Effector memory CD4-positive, alpha-beta T cell (primary cell): ENCODE measurements at regions not wholly inside any gene's neighbourhood (a gene's known extent, or its start where the extent isn't known, plus 50 kb on each side); places are given as distances from the start of the nearest gene placed in this dataset.
"Not testable (repeated sequence)": the region's sequence is repeated elsewhere in the genome, so short reads cannot be mapped to it uniquely, and the experiment has no call there.

Source experiments
- DNase-seq, 3 donors: peaks; one replicate each; pipeline ENCODE4 v3.0.0-alpha.2; 2020
- H3K27ac ChIP-seq: 2 replicates; pipeline ENCODE4 v1.7.0; 2013; ENCODE audit warnings: mild to moderate bottlenecking, low read length, moderate library complexity; ENCODE audit not compliant: insufficient read depth, poor library complexity, severe bottlenecking
- H3K27me3 ChIP-seq: replicated peaks from 2 replicates; pipeline ENCODE4 v1.7.0; 2013; ENCODE audit warnings: mild to moderate bottlenecking, low read length; ENCODE audit not compliant: insufficient read depth, control insufficient read depth, poor library complexity, severe bottlenecking
- H3K36me3 ChIP-seq: 2 replicates; pipeline ENCODE4 v1.7.0; 2013; ENCODE audit warnings: mild to moderate bottlenecking, low read length, moderate library complexity; ENCODE audit not compliant: control insufficient read depth, insufficient read depth
- H3K4me1 ChIP-seq: 2 replicates; pipeline ENCODE4 v1.7.0; 2013; ENCODE audit warnings: low read length, mild to moderate bottlenecking; ENCODE audit not compliant: control insufficient read depth, insufficient read depth, poor library complexity, severe bottlenecking
- H3K4me3 ChIP-seq: 2 replicates; pipeline ENCODE4 v1.7.0; 2013; ENCODE audit warnings: low read length, low read depth, mild to moderate bottlenecking; ENCODE audit not compliant: insufficient read depth, poor library complexity, severe bottlenecking
- H3K9me3 ChIP-seq: 2 replicates; pipeline ENCODE4 v1.7.0; 2013; ENCODE audit warnings: mild to moderate bottlenecking, low read length, moderate library complexity; ENCODE audit not compliant: control insufficient read depth

DNA sequence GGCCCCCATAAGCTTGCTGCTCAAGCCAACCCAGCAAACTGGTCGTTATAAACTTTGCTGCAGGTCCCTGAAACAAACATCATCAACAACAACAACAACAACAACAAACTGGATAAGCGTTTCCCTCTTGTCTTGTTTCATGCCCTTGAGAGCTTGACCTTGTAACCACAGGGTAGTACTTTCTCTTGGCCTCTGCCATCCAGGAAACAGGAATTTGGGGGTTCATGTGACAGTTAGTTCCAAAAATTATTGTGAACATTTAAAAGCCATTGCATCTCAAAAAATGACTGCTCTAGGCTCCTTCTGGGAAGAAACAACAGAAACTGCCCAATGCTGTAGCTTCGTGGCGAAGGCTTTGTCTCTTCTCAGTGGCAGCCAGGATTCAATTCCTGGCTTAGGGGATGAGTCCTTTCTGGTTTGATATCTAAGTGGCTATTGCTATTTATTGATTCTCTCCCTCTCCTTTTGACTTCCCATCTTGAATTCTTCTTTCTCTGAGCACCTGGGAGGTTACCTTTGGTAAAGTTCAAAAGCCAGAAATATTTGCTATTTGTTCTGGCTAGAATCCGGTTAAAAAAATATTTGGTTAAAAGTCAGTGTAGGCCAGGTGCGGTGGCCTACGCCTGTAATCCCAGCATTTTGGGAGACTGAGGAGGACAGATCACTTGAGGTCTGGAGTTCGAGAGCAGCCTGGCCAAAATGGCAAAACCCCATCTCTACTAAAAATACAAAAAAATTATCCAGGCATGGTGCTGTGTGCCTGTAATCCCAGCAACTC lies 52.0 kb upstream of the CPM start:
- no peak overlapping the region for H3K4me3 ChIP-seq
- DNase-seq: no peak
- H3K4me1 ChIP-seq: no peaks in the 10 kb centered on the region
- H3K9me3 ChIP-seq: no peaks in the 10 kb centered on the region
- H3K27ac ChIP-seq: no peak overlapping the region
- H3K27me3 ChIP-seq: no peaks in the 10 kb centered on the region
- H3K36me3 ChIP-seq: no peaks in the 10 kb centered on the region

GRCh38 chr12:68997526-68997925 lies 64.6 kb upstream of the CPM start:
- H3K27ac ChIP-seq, H3K36me3 ChIP-seq, H3K27me3 ChIP-seq, H3K4me3 ChIP-seq, H3K9me3 ChIP-seq, H3K4me1 ChIP-seq, DNase-seq: not testable (repeated sequence)

DNA sequence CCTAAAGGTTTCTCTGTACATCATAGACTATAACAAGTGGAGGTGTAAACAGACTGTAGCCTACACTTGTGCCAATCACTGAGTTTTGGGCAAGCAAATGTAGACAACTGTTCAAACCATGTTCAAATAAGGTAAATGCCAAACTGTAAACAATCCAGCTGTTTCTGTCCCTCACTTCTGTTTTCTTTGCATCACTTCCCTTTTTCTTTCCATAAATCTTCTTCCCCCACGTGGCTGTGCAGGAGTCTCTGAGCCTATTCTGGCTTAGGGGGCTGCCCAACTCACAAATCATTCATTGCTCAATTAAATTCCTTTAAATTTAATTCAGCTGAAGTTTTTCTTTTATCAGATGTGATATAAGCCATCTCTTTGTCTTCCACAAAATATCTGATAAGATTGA lies 65.1 kb upstream of the CPM start:
- no peak overlapping the region for H3K27ac ChIP-seq
- no peaks in the 10 kb centered on the region for H3K27me3 ChIP-seq
- no peak overlapping the region for H3K4me3 ChIP-seq
- no peaks in the 10 kb centered on the region for H3K9me3 ChIP-seq
- DNase-seq: no peak
- no peaks in the 10 kb centered on the region for H3K36me3 ChIP-seq
- no peaks in the 10 kb centered on the region for H3K4me1 ChIP-seq

- Histone ChIP-seq H3K27ac (no peak overlapping the region), H3K4me3 (no peak overlapping the region)
These were observed 67.1 kb upstream of the CPM start for GRCh38 chr12:69000074-69000473.

GRCh38 chr12:69000540-69001243 lies 67.7 kb upstream of the CPM start:
- Histone ChIP-seq H3K4me1 (no peaks in the 10 kb centered on the region), H3K9me3 (no peaks in the 10 kb centered on the region), H3K27me3 (no peaks in the 10 kb centered on the region), H3K27ac (no peak overlapping the region), H3K4me3 (no peak overlapping the region), H3K36me3 (no peaks in the 10 kb centered on the region)
- DNase-seq: no peak

More at GRCh38 chr12:69000074-69000473, 67.1 kb upstream of the CPM start:
- Histone ChIP-seq H3K27me3 (no peaks in the 10 kb centered on the region), H3K9me3 (no peaks in the 10 kb centered on the region), H3K36me3 (no peaks in the 10 kb centered on the region), H3K4me1 (no peaks in the 10 kb centered on the region)
- no peak for DNase-seq

- no peaks in the 10 kb centered on the region for H3K27me3 ChIP-seq
- H3K4me3 ChIP-seq: no peak overlapping the region
- H3K36me3 ChIP-seq: no peaks in the 10 kb centered on the region
- H3K4me1 ChIP-seq: no peaks in the 10 kb centered on the region
- no peak overlapping the region for H3K27ac ChIP-seq
- H3K9me3 ChIP-seq: no peaks in the 10 kb centered on the region
- DNase-seq: no peak
These were observed 68.3 kb upstream of the CPM start for GRCh38 chr12:69001251-69001650.

- H3K27ac ChIP-seq: no peak overlapping the region
- no peaks in the 10 kb centered on the region for H3K9me3 ChIP-seq
- no peaks in the 10 kb centered on the region for H3K27me3 ChIP-seq
- no peak overlapping the region for H3K4me3 ChIP-seq
- no peaks in the 10 kb centered on the region for H3K36me3 ChIP-seq
- no peaks in the 10 kb centered on the region for H3K4me1 ChIP-seq
- DNase-seq: no peak
These were observed 70.0 kb upstream of the CPM start for GRCh38 chr12:69002969-69003368.

DNA sequence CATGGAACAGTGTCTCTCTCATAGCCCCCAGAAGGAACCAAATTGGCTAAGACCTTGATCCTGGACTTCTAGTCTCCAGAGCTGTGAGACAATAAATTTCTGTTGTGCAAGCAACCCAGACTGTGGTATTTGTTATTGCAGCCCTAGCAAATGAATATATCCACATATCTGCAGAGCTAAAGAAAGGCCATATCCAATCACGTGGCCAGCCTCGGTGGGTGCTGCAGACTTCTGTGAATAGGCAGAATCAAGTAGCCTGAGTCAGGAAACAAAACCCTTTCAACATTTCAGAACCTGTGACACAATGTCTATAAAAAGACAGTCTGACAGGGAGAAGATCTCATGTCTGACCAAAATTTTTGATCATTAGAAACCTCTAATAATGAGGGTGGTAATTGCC lies 71.0 kb upstream of the CPM start:
- DNase-seq: no peak
- no peaks in the 10 kb centered on the region for H3K4me1 ChIP-seq
- no peak overlapping the region for H3K4me3 ChIP-seq
- no peak overlapping the region for H3K27ac ChIP-seq
- no peaks in the 10 kb centered on the region for H3K27me3 ChIP-seq
- H3K36me3 ChIP-seq: no peaks in the 10 kb centered on the region
- no peaks in the 10 kb centered on the region for H3K9me3 ChIP-seq

DNA sequence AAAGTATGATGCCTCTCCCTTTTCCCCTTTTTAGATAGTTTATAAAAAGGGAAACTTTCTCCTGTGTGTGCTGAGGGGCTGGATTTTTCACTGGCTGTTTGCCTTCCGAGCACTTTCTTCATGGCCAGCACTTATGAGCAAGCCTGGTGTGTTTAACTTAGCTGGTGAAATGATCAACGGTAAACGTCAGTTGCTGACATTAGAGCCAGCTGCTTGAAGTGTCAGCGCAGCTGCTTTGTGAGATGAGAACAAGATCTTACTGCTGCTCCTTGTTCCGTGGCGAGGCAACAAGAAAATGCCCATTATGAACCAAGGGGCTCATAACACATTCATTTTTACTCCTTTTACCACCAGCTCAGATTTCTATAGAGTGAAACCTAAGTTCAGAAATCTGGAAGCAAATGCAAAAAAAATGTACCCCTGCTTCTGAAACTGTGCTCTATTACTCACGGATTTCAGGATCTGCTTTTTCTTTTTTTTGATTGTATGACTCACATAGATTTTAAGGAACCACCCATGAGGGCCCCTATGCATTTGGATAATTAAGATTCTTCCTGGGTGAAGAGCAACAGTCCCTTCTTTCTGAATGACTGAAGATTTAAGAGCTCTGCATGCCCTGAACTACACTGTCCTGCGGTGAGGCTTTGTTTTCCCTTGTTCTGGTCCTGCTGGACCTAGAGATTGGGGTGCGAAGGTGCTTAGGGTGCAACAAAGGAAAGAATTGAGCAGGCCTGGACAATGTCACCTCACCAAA lies 74.3 kb upstream of the CPM start:
- no peaks in the 10 kb centered on the region for H3K4me1 ChIP-seq
- no peaks in the 10 kb centered on the region for H3K36me3 ChIP-seq
- no peaks in the 10 kb centered on the region for H3K27me3 ChIP-seq
- H3K9me3 ChIP-seq: no peaks in the 10 kb centered on the region
- H3K27ac ChIP-seq: no peak overlapping the region
- no peak overlapping the region for H3K4me3 ChIP-seq
- no peak for DNase-seq

DNA sequence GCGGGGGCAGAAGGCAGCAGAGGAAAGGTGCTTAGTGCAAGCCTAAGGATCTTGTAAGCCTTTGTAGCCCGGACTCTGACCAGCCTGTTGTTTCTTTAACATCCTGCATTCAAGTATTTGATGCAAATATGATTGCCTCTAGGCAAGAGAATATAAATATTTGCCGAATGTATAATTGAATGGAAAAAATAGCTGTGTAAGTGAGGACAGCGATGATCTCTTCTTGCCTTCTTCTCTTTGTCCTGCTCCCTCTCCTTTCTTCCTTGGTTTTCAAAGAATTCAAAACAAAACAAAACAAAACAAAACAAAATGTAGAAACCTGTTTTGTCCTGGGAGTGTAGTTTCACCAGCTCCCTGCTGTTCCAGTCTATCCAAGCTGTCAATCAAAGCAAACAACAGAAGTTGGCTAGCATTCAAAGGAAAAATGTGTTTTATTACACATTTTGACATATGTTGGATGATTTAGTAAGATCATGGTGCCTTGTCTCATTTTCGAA lies 74.9 kb upstream of the CPM start:
- no peak overlapping the region for H3K27ac ChIP-seq
- DNase-seq: no peak
- H3K9me3 ChIP-seq: no peaks in the 10 kb centered on the region
- no peaks in the 10 kb centered on the region for H3K36me3 ChIP-seq
- no peaks in the 10 kb centered on the region for H3K4me1 ChIP-seq
- H3K27me3 ChIP-seq: no peaks in the 10 kb centered on the region
- no peak overlapping the region for H3K4me3 ChIP-seq
